ENCODE measurements at regions not wholly inside any gene's neighbourhood (a gene's known extent, or its start where the extent isn't known, plus 50 kb on each side); places are given as distances from the start of the nearest gene placed in this dataset.

- Mint-ChIP-seq H3K27me3 (ENCODE audit: low read depth in 3 of 3) (peaks cover 3 to 4% (median 4%) of the 10 kb centered on the region in 3 donors), H3K9me3 (peaks cover 0 to 2% (median 0%) of the 10 kb centered on the region in 7 donors), H3K27ac (peak overlapping the region in 1 of 7 donors; percentile 28), H3K4me1 (no peaks in the 10 kb centered on the region), H3K4me3 (no peak overlapping the region), H3K36me3 (no peaks in the 10 kb centered on the region)
- TF ChIP-seq CTCF (IDR thresholded peaks at IDR 0.05), result no peak
- Histone ChIP-seq H3K9ac (ENCODE audit: insufficient read depth, low read length, poor library complexity, severe bottlenecking) (no peak overlapping the region), H3K4me3 (replicated peaks in 1 of 3; ENCODE audit: low read depth in 2 of 3, low read length in 3 of 3) (no peak overlapping the region), H3K36me3 (replicated peaks in 1 of 2; ENCODE audit: control insufficient read depth in 1 of 2, insufficient read depth in 2 of 2, low read length in 2 of 2) (no peaks in the 10 kb centered on the region), H2AFZ (ENCODE audit: insufficient read depth, low read depth, low read length, poor library complexity, severe bottlenecking) (no peak overlapping the region), H3K4me2 (replicated peaks; ENCODE audit: extremely low read depth, low read length, poor library complexity, severe bottlenecking) (no peak overlapping the region), H3K9me3 (replicated peaks in 1 of 2; ENCODE audit: control insufficient read depth in 1 of 2, insufficient read depth in 1 of 2, low read length in 2 of 2) (no peaks in the 10 kb centered on the region), H3K27me3 (ENCODE audit: control insufficient read depth in 2 of 2, insufficient read depth in 2 of 2, low read length in 2 of 2) (no peaks in the 10 kb centered on the region), H3K4me1 (ENCODE audit: control insufficient read depth in 1 of 2, insufficient read depth in 2 of 2, low read length in 2 of 2) (no peaks in the 10 kb centered on the region), H3K79me2 (ENCODE audit: insufficient read depth, low read length) (no peaks in the 10 kb centered on the region), H4K20me1 (ENCODE audit: insufficient read depth, low read length) (no peaks in the 10 kb centered on the region), H3K27ac (ENCODE audit: low read depth in 1 of 2, low read length in 2 of 2) (no peak overlapping the region)
- intact Hi-C loops (cut with micrococcal nuclease), result no loop called here
- WGBS (ENCODE audit: insufficient coverage), result no CpG with 5 or more reads among the region's 4 CpGs
- no peak for DNase-seq
These were observed 787.0 kb upstream of the TBX3 start for GRCh38 chr12:115470977-115471376.

- intact Hi-C loops (cut with micrococcal nuclease), result no loop called here
- no peak overlapping the region for H3K4me2 ChIP-seq (replicated peaks; ENCODE audit: extremely low read depth, low read length, poor library complexity, severe bottlenecking)
- no peaks in the 10 kb centered on the region for H3K79me2 ChIP-seq (ENCODE audit: insufficient read depth, low read length)
- H3K36me3 ChIP-seq (replicated peaks in 1 of 2; ENCODE audit: control insufficient read depth in 1 of 2, insufficient read depth in 2 of 2, low read length in 2 of 2), result no peaks in the 10 kb centered on the region
- peaks cover 3 to 4% (median 4%) of the 10 kb centered on the region in 3 donors for H3K27me3 Mint-ChIP-seq (ENCODE audit: low read depth in 3 of 3)
- no peak for DNase-seq
- H3K4me1 ChIP-seq (ENCODE audit: control insufficient read depth in 1 of 2, insufficient read depth in 2 of 2, low read length in 2 of 2), result no peaks in the 10 kb centered on the region
- peaks cover 0 to 2% (median 0%) of the 10 kb centered on the region in 7 donors for H3K9me3 Mint-ChIP-seq
- 87% methylated on average over 3 of the region's 11 CpGs for WGBS (ENCODE audit: insufficient coverage)
- no peak overlapping the region for H2AFZ ChIP-seq (ENCODE audit: insufficient read depth, low read depth, low read length, poor library complexity, severe bottlenecking)
- H3K9ac ChIP-seq (ENCODE audit: insufficient read depth, low read length, poor library complexity, severe bottlenecking), result no peak overlapping the region
- H3K4me1 Mint-ChIP-seq, result no peaks in the 10 kb centered on the region
- H4K20me1 ChIP-seq (ENCODE audit: insufficient read depth, low read length), result no peaks in the 10 kb centered on the region
- TF ChIP-seq CTCF (IDR thresholded peaks at IDR 0.05), result no peak
- H3K9me3 ChIP-seq (replicated peaks in 1 of 2; ENCODE audit: control insufficient read depth in 1 of 2, insufficient read depth in 1 of 2, low read length in 2 of 2), result no peaks in the 10 kb centered on the region
- H3K4me3 Mint-ChIP-seq, result no peak overlapping the region
- H3K27ac Mint-ChIP-seq, result no peak overlapping the region
- no peaks in the 10 kb centered on the region for H3K27me3 ChIP-seq (ENCODE audit: control insufficient read depth in 2 of 2, insufficient read depth in 2 of 2, low read length in 2 of 2)
- H3K27ac ChIP-seq (ENCODE audit: low read depth in 1 of 2, low read length in 2 of 2), result no peak overlapping the region
- H3K36me3 Mint-ChIP-seq, result no peaks in the 10 kb centered on the region
- H3K4me3 ChIP-seq (replicated peaks in 1 of 3; ENCODE audit: low read depth in 2 of 3, low read length in 3 of 3), result no peak overlapping the region
These were observed 786.6 kb upstream of the TBX3 start for GRCh38 chr12:115470526-115470925.
